ENCODE measurements at regions not wholly inside any gene's neighbourhood (a gene's known extent, or its start where the extent isn't known, plus 50 kb on each side); places are given as distances from the start of the nearest gene placed in this dataset.

DNA sequence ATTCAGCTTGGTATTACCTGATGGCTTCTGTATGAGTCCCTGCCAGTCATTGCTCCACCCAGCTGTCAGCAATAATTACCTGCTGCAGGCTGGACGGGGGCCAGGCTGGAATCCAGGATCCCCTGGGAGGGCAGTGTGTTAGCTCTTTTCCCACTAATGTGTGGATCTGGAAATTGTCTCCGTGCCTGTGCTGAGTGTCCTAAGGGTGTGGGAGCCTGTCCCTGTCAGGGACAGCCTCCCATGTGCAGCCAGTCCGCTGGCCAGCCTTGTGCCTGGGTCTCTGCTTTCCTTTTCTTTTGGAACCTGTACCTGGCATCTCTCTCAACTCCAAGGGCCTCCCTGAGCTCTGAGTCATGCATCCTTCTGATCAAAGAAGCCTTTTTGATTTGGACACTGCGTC is 107.2 kb upstream of the SPRED2 start:
- Histone ChIP-seq H3K27ac (no peak overlapping the region), H3K27me3 (no peaks in the 10 kb centered on the region), H3K4me3 (replicated peaks in 1 of 3) (no peak overlapping the region), H3K9me3 (no peaks in the 10 kb centered on the region), H3K36me3 (no peaks in the 10 kb centered on the region), H3K4me1 (no peaks in the 10 kb centered on the region)
- intact Hi-C loops (cut with DNase I) = no loop called here
- DNase-seq = no peak
- TF ChIP-seq, protein P1, sequence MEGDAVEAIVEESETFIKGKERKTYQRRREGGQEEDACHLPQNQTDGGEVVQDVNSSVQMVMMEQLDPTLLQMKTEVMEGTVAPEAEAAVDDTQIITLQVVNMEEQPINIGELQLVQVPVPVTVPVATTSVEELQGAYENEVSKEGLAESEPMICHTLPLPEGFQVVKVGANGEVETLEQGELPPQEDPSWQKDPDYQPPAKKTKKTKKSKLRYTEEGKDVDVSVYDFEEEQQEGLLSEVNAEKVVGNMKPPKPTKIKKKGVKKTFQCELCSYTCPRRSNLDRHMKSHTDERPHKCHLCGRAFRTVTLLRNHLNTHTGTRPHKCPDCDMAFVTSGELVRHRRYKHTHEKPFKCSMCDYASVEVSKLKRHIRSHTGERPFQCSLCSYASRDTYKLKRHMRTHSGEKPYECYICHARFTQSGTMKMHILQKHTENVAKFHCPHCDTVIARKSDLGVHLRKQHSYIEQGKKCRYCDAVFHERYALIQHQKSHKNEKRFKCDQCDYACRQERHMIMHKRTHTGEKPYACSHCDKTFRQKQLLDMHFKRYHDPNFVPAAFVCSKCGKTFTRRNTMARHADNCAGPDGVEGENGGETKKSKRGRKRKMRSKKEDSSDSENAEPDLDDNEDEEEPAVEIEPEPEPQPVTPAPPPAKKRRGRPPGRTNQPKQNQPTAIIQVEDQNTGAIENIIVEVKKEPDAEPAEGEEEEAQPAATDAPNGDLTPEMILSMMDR (IDR thresholded peaks at IDR 0.05) = no peak
- no peak for TF ChIP-seq POLR2A (IDR thresholded peaks at IDR 0.05)
- WGBS, 2 donors = 68 to 71% methylated on average over 4 of the region's 4 CpGs

DNA sequence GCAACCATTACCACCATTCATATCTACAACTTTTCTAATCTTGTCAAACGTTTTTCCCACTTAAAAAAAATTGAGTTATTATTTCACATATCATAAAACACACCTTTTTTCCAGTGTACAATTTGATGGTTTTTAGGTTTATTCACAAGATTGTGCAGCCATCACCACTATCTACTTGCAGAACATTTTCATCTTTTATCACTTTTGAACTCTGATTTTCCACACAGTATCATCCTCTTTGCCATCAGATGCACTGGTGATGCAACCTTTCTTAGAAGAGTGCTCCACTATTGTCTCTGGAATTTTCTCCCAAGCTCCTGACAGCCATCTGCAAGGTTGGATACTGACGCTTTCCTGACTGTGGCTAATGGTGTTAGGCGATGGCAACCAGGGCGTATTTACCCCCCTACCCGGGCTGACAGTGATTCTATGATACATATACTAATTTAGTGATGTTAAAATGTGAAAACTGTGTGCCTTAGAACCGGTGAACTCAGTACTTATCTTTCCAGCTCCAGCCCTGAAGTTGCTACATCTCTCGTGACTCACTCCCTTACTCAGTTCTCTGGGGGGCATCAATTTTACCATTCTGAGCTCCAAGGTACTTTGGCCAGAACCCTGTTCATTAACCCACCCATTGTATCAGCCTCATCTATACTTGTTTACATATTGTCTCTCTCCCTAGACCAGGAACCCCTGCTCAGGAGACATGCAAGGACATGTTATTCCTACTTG is 105.4 kb upstream of the SPRED2 start:
- intact Hi-C loops (cut with DNase I) = no loop called here
- 89 to 93% methylated on average over 7 of the region's 7 CpGs for WGBS, 2 donors
- Histone ChIP-seq H3K27me3 (no peaks in the 10 kb centered on the region), H3K4me3 (replicated peaks in 1 of 3) (no peak overlapping the region), H3K36me3 (no peaks in the 10 kb centered on the region), H3K9me3 (no peaks in the 10 kb centered on the region), H3K4me1 (no peaks in the 10 kb centered on the region), H3K27ac (no peak overlapping the region)
- TF ChIP-seq, protein P1 (IDR thresholded peaks at IDR 0.05) = no peak
- TF ChIP-seq POLR2A (IDR thresholded peaks at IDR 0.05) = no peak
- DNase-seq = no peak

DNA sequence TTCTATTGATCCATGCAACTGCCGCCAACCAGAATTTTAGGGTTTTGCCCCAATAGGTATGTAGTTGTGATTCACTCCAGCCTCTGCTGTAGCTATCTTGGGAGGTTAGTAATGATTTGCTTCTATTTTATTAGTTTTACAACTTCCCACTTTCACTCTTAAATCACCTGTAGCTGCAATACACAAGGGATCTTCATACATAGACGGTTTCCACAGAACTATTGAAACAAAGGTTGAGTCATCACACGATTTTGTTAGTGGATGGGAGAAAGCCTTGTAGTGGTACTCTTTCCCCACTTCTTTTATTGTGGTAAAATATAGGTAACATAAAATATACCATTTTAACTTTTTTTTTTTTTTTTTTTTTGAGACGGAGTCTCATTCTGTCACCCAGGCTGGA is 104.2 kb upstream of the SPRED2 start:
- H3K27me3 ChIP-seq = no peaks in the 10 kb centered on the region
- no peaks in the 10 kb centered on the region for H3K4me1 ChIP-seq
- WGBS, 2 donors = 85 to 92% methylated on average over 4 of the region's 4 CpGs
- H3K4me3 ChIP-seq (replicated peaks in 1 of 3) = no peak overlapping the region
- no peaks in the 10 kb centered on the region for H3K9me3 ChIP-seq
- no peak for DNase-seq
- H3K36me3 ChIP-seq = no peaks in the 10 kb centered on the region
- no peak overlapping the region for H3K27ac ChIP-seq
- intact Hi-C loops (cut with DNase I) = no loop called here
- TF ChIP-seq, protein P1 (IDR thresholded peaks at IDR 0.05) = no peak
- TF ChIP-seq POLR2A (IDR thresholded peaks at IDR 0.05) = no peak

DNA sequence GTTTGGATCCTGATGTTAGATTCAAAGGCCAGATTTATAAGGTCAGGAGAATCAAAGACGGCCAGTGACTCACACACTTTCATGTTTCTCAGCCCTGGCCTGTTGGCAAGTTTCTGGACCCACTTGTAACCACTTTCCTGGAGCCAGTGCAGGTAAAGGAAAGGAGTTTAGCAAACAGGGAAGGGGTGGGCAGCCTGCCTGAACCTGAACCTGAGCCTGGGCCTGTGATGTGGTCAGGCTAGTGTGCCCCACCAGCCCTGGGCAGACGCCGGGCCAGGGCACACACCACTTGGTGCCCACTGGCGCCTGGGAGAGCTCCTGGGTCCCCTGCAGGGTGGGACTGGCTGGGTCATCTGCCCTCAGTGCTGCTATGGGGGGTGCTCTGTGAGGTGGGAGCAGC is 100.5 kb upstream of the SPRED2 start:
- Histone ChIP-seq H3K4me3 (replicated peaks in 1 of 3) (no peak overlapping the region), H3K27me3 (no peaks in the 10 kb centered on the region), H3K9me3 (no peaks in the 10 kb centered on the region), H3K36me3 (no peaks in the 10 kb centered on the region), H3K4me1 (no peaks in the 10 kb centered on the region), H3K27ac (no peak overlapping the region)
- WGBS, 2 donors = 93 to 96% methylated on average over 4 of the region's 4 CpGs
- intact Hi-C loops (cut with DNase I) = no loop called here
- no peak for DNase-seq
- no peak for TF ChIP-seq POLR2A (IDR thresholded peaks at IDR 0.05)

- Histone ChIP-seq H3K27ac (no peak overlapping the region), H3K9me3 (no peaks in the 10 kb centered on the region), H3K27me3 (no peaks in the 10 kb centered on the region), H3K36me3 (no peaks in the 10 kb centered on the region), H3K4me1 (no peaks in the 10 kb centered on the region), H3K4me3 (replicated peaks in 1 of 3) (no peak overlapping the region)
- no peak for DNase-seq
- no peak for TF ChIP-seq POLR2A (IDR thresholded peaks at IDR 0.05)
- TF ChIP-seq, protein P1 (IDR thresholded peaks at IDR 0.05) = no peak
- WGBS, 2 donors = 94% methylated on average over 3 of the region's 3 CpGs
- intact Hi-C loops (cut with DNase I) = no loop called here
Measured at GRCh38 chr2:65532326-65532725, 99.9 kb upstream of the SPRED2 start.
